GM23338 (cell line): ENCODE measurements at regions not wholly inside any gene's neighbourhood (a gene's known extent, or its start where the extent isn't known, plus 50 kb on each side); places are given as distances from the start of the nearest gene placed in this dataset.

ENCODE experiments used
- ATAC-seq: fragments of 200-7000 bp; cut with Tn5 transposase; 3 replicates; pipeline ENCODE4 v1.9.1; 2020
- DNase-seq: peaks from one replicate; pipeline ENCODE4 v3.0.0-alpha.2; 2015; ENCODE audit warnings: low spot score
- H2AFZ ChIP-seq: fragments of 200-600 bp; sonication (generic); 2 replicates; pipeline ENCODE4 v1.8.0; 2016; ENCODE audit warnings: antibody characterized with exemption, mild to moderate bottlenecking, moderate library complexity
- H3F3A ChIP-seq: fragments of 200-600 bp; sonication (generic); replicated peaks from 2 replicates; pipeline ENCODE4 v1.8.0; 2017; ENCODE audit warnings: antibody characterized with exemption, mixed run types, low read depth
- H3K27ac ChIP-seq: fragments of 200-600 bp; sonication (generic); 2 replicates; pipeline ENCODE4 v1.6.1; 2016; ENCODE audit warnings: low read depth
- H3K27me3 ChIP-seq: fragments of 200-600 bp; sonication (generic); 2 replicates; pipeline ENCODE4 v1.8.0; 2016; ENCODE audit warnings: mild to moderate bottlenecking, mixed run types, moderate library complexity; ENCODE audit not compliant: insufficient read depth
- H3K36me3 ChIP-seq: fragments of 200-600 bp; sonication (generic); 2 replicates; pipeline ENCODE4 v1.8.0; 2016; ENCODE audit warnings: mild to moderate bottlenecking; ENCODE audit not compliant: insufficient read depth
- H3K4me1 ChIP-seq: fragments of 200-600 bp; sonication (generic); 2 replicates; pipeline ENCODE4 v1.8.0; 2016; ENCODE audit warnings: mild to moderate bottlenecking, moderate library complexity; ENCODE audit not compliant: insufficient read depth
- H3K4me2 ChIP-seq: fragments of 200-600 bp; sonication (generic); 2 replicates; pipeline ENCODE4 v1.7.1; 2017; ENCODE audit warnings: mixed run types
- H3K4me3 ChIP-seq: fragments of 200-600 bp; sonication (generic); 2 replicates; pipeline ENCODE4 v1.6.1; 2016; ENCODE audit warnings: mixed run types
- H3K79me2 ChIP-seq: fragments of 200-600 bp; sonication (generic); replicated peaks from 2 replicates; pipeline ENCODE4 v1.8.0; 2017; ENCODE audit warnings: mild to moderate bottlenecking; ENCODE audit not compliant: insufficient read depth
- H3K9me2 ChIP-seq: fragments of 200-600 bp; sonication (generic); 2 replicates; pipeline ENCODE4 v1.8.0; 2017; ENCODE audit not compliant: insufficient read depth
- H4K20me1 ChIP-seq: fragments of 200-600 bp; sonication (generic); replicated peaks from 2 replicates; pipeline ENCODE4 v1.8.0; 2017; ENCODE audit warnings: mild to moderate bottlenecking; ENCODE audit not compliant: insufficient read depth
- H3K27ac Mint-ChIP-seq: 2 replicates; pipeline ENCODE4 v1.8.0; 2020; ENCODE audit warnings: inconsistent platforms, mild to moderate bottlenecking, moderate library complexity, mixed read lengths
- H3K27me3 Mint-ChIP-seq: 3 replicates; pipeline ENCODE4 v1.8.0; 2022; ENCODE audit warnings: low read depth, mild to moderate bottlenecking, moderate library complexity, mixed read lengths, inconsistent platforms; ENCODE audit not compliant: insufficient read depth, poor library complexity
- H3K36me3 Mint-ChIP-seq: 3 replicates; pipeline ENCODE4 v1.8.0; 2021; ENCODE audit warnings: low read depth, mild to moderate bottlenecking, inconsistent platforms, moderate library complexity, mixed read lengths
- H3K4me1 Mint-ChIP-seq: 3 replicates; pipeline ENCODE4 v1.8.0; 2020; ENCODE audit warnings: mild to moderate bottlenecking, inconsistent platforms, mixed read lengths
- H3K4me3 Mint-ChIP-seq: 3 replicates; pipeline ENCODE4 v1.8.0; 2021; ENCODE audit warnings: moderate library complexity, mild to moderate bottlenecking, inconsistent platforms, mixed read lengths
- H3K9me3 Mint-ChIP-seq: 3 replicates; pipeline ENCODE4 v1.8.0; 2020; ENCODE audit warnings: moderate library complexity, mild to moderate bottlenecking, inconsistent platforms, mixed read lengths
- JUNB ChIP-seq: IDR thresholded peaks from one replicate; pipeline ENCODE4 v1.6.1; 2016; ENCODE audit warnings: antibody characterized with exemption; ENCODE audit not compliant: unreplicated experiment
- TF ChIP-seq, protein P1 (sequence below): fragments of 250-450 bp; sonication (Bioruptor Pico); IDR thresholded peaks from 2 replicates; pipeline ENCODE4 v1.5.0; 2020; ENCODE audit warnings: mild to moderate bottlenecking, moderate library complexity
- TF ChIP-seq, protein P2 (sequence below): IDR thresholded peaks from one replicate; pipeline ENCODE4 v1.6.1; 2018; ENCODE audit warnings: antibody characterized with exemption; ENCODE audit not compliant: unreplicated experiment
- TF ChIP-seq, protein P3 (sequence below), 2 experiments: fragments of 200-600 bp in 1 of 2; sonication (generic) in 1 of 2; conservative IDR thresholded peaks; 2 replicates each; pipeline versions ENCODE4 v1.5.1 to v1.6.1; 2016 to 2017; ENCODE audit warnings: antibody characterized with exemption in 2 of 2, low read depth in 2 of 2, mild to moderate bottlenecking in 2 of 2, moderate library complexity in 1 of 2

DNA sequence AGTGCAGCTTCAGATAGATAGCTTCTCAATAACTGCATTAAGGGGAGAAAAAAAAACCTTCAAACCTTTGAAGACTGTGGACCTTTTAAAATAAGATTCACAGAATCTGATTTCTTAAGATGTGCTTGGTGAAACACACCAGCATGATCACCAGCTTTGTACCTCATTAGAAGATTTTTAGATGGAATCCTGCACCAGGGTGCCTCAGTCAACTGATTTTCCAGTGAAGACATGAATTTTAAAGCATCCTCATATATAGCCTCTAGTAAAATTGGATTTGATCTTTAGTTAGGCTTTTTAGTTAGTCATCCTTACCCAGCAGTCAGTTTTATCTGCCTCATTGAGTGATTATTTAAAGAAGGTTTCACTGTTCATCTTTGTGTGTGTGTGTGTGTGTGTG is 208.6 kb upstream of the DEPDC1 start (continued):
- TF ChIP-seq, protein P1, sequence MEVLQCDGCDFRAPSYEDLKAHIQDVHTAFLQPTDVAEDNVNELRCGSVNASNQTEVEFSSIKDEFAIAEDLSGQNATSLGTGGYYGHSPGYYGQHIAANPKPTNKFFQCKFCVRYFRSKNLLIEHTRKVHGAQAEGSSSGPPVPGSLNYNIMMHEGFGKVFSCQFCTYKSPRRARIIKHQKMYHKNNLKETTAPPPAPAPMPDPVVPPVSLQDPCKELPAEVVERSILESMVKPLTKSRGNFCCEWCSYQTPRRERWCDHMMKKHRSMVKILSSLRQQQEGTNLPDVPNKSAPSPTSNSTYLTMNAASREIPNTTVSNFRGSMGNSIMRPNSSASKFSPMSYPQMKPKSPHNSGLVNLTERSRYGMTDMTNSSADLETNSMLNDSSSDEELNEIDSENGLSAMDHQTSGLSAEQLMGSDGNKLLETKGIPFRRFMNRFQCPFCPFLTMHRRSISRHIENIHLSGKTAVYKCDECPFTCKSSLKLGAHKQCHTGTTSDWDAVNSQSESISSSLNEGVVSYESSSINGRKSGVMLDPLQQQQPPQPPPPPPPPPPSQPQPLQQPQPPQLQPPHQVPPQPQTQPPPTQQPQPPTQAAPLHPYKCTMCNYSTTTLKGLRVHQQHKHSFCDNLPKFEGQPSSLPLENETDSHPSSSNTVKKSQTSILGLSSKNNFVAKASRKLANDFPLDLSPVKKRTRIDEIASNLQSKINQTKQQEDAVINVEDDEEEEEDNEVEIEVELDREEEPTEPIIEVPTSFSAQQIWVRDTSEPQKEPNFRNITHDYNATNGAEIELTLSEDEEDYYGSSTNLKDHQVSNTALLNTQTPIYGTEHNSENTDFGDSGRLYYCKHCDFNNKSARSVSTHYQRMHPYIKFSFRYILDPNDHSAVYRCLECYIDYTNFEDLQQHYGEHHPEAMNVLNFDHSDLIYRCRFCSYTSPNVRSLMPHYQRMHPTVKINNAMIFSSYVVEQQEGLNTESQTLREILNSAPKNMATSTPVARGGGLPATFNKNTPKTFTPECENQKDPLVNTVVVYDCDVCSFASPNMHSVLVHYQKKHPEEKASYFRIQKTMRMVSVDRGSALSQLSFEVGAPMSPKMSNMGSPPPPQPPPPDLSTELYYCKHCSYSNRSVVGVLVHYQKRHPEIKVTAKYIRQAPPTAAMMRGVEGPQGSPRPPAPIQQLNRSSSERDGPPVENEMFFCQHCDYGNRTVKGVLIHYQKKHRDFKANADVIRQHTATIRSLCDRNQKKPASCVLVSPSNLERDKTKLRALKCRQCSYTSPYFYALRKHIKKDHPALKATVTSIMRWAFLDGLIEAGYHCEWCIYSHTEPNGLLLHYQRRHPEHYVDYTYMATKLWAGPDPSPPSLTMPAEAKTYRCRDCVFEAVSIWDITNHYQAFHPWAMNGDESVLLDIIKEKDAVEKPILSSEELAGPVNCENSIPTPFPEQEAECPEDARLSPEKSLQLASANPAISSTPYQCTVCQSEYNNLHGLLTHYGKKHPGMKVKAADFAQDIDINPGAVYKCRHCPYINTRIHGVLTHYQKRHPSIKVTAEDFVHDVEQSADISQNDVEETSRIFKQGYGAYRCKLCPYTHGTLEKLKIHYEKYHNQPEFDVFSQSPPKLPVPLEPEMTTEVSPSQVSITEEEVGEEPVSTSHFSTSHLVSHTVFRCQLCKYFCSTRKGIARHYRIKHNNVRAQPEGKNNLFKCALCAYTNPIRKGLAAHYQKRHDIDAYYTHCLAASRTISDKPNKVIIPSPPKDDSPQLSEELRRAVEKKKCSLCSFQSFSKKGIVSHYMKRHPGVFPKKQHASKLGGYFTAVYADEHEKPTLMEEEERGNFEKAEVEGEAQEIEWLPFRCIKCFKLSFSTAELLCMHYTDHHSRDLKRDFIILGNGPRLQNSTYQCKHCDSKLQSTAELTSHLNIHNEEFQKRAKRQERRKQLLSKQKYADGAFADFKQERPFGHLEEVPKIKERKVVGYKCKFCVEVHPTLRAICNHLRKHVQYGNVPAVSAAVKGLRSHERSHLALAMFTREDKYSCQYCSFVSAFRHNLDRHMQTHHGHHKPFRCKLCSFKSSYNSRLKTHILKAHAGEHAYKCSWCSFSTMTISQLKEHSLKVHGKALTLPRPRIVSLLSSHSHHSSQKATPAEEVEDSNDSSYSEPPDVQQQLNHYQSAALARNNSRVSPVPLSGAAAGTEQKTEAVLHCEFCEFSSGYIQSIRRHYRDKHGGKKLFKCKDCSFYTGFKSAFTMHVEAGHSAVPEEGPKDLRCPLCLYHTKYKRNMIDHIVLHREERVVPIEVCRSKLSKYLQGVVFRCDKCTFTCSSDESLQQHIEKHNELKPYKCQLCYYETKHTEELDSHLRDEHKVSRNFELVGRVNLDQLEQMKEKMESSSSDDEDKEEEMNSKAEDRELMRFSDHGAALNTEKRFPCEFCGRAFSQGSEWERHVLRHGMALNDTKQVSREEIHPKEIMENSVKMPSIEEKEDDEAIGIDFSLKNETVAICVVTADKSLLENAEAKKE (CRISPR knock-in tag): no peak
- TF ChIP-seq, protein P2, sequence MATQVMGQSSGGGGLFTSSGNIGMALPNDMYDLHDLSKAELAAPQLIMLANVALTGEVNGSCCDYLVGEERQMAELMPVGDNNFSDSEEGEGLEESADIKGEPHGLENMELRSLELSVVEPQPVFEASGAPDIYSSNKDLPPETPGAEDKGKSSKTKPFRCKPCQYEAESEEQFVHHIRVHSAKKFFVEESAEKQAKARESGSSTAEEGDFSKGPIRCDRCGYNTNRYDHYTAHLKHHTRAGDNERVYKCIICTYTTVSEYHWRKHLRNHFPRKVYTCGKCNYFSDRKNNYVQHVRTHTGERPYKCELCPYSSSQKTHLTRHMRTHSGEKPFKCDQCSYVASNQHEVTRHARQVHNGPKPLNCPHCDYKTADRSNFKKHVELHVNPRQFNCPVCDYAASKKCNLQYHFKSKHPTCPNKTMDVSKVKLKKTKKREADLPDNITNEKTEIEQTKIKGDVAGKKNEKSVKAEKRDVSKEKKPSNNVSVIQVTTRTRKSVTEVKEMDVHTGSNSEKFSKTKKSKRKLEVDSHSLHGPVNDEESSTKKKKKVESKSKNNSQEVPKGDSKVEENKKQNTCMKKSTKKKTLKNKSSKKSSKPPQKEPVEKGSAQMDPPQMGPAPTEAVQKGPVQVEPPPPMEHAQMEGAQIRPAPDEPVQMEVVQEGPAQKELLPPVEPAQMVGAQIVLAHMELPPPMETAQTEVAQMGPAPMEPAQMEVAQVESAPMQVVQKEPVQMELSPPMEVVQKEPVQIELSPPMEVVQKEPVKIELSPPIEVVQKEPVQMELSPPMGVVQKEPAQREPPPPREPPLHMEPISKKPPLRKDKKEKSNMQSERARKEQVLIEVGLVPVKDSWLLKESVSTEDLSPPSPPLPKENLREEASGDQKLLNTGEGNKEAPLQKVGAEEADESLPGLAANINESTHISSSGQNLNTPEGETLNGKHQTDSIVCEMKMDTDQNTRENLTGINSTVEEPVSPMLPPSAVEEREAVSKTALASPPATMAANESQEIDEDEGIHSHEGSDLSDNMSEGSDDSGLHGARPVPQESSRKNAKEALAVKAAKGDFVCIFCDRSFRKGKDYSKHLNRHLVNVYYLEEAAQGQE: no peak

DNA sequence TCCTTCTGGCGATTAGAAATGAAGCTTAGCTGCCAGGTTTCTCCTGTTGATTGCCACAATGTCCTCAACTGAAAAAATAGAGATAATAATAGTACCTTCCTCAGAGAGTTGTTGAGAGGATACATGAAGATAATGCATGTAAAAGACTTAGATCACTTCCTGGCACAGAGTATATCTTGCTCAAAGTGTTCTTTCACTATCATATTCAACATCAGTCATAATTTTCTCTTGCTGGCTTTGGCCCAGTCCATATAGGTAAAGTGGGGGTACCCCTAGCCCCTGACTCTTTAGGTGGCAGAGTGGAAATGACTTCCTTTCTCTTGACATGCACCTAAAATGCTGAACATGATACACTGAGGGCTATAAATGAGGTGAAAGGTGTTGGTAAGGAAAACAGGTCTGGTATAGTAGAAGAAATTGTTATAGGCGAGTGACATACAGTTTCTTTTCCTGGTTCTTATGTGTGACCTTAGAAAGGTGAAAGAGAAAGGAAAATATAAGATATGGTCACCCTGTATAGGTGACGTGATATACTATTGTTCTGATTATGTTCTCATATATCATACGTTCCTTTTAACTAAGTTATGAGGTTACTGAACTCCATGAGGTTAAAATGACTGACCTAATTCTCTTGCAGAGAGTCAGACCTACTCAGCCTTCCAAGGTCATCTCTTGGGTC is 209.9 kb upstream of the DEPDC1 start:
- Histone ChIP-seq H3K4me3 (no peak overlapping the region), H3K4me2 (no peak overlapping the region), H4K20me1 (no peaks in the 10 kb centered on the region), H3K36me3 (no peaks in the 10 kb centered on the region), H3K79me2 (no peaks in the 10 kb centered on the region), H2AFZ (no peak overlapping the region), H3K27ac (no peak overlapping the region), H3K9me2 (peaks cover under 1% of the 10 kb centered on the region; the same call in 1 of the 2 replicates), H3F3A (no peaks in the 10 kb centered on the region), H3K27me3 (no peaks in the 10 kb centered on the region), H3K4me1 (no peaks in the 10 kb centered on the region)
- Mint-ChIP-seq H3K4me3 (no peak overlapping the region), H3K27ac (no peak overlapping the region), H3K36me3 (peaks cover 14% of the 10 kb centered on the region; the same call in 2 of the 3 replicates), H3K4me1 (no peaks in the 10 kb centered on the region), H3K9me3 (peaks cover 21% of the 10 kb centered on the region), H3K27me3 (no peaks in the 10 kb centered on the region)
- no peak for DNase-seq
- no peak for ATAC-seq
- TF ChIP-seq, protein P3, sequence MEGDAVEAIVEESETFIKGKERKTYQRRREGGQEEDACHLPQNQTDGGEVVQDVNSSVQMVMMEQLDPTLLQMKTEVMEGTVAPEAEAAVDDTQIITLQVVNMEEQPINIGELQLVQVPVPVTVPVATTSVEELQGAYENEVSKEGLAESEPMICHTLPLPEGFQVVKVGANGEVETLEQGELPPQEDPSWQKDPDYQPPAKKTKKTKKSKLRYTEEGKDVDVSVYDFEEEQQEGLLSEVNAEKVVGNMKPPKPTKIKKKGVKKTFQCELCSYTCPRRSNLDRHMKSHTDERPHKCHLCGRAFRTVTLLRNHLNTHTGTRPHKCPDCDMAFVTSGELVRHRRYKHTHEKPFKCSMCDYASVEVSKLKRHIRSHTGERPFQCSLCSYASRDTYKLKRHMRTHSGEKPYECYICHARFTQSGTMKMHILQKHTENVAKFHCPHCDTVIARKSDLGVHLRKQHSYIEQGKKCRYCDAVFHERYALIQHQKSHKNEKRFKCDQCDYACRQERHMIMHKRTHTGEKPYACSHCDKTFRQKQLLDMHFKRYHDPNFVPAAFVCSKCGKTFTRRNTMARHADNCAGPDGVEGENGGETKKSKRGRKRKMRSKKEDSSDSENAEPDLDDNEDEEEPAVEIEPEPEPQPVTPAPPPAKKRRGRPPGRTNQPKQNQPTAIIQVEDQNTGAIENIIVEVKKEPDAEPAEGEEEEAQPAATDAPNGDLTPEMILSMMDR (conservative IDR thresholded peaks at IDR 0.05; ENCODE audit: low read depth in 2 of 2): no peak
- TF ChIP-seq JUNB: no peak
